OCI-LY3 (cell line): ENCODE measurements at regions not wholly inside any gene's neighbourhood (a gene's known extent, or its start where the extent isn't known, plus 50 kb on each side); places are given as distances from the start of the nearest gene placed in this dataset.

Source experiments
- CTCF ChIP-seq: fragments of 200-600, 300-600 bp; sonication (generic); IDR thresholded peaks from 2 replicates; pipeline ENCODE4 v1.5.1; 2014; ENCODE audit warnings: antibody characterized with exemption, low read length, low read depth
- EZH2phosphoT487 ChIP-seq: fragments of 200-600 bp; shearing (Covaris generic); IDR thresholded peaks from 2 replicates; pipeline ENCODE4 v1.6.1; 2018; ENCODE audit warnings: antibody characterized with exemption, mixed run types, low read depth

GRCh38 chr13:94811753-94812152 is 99.4 kb upstream of the SOX21 start:
- TF ChIP-seq EZH2phosphoT487 (no peak), CTCF (no peak)
